GM10266 (cell line): ENCODE measurements at regions not wholly inside any gene's neighbourhood (a gene's known extent, or its start where the extent isn't known, plus 50 kb on each side); places are given as distances from the start of the nearest gene placed in this dataset.
"Not testable (repeated sequence)": the region's sequence is repeated elsewhere in the genome, so short reads cannot be mapped to it uniquely, and the experiment has no call there.

Experiments used
- DNase-seq: peaks from one replicate; pipeline ENCODE4 v3.0.0; 2012; ENCODE audit errors: extremely low spot score
- CTCF ChIP-seq: IDR thresholded peaks from 2 replicates; pipeline ENCODE4 v1.5.1; 2012; ENCODE audit warnings: mild to moderate bottlenecking, low read depth; ENCODE audit not compliant: control insufficient read depth, insufficient read depth; ENCODE audit errors: missing control alignments

DNA sequence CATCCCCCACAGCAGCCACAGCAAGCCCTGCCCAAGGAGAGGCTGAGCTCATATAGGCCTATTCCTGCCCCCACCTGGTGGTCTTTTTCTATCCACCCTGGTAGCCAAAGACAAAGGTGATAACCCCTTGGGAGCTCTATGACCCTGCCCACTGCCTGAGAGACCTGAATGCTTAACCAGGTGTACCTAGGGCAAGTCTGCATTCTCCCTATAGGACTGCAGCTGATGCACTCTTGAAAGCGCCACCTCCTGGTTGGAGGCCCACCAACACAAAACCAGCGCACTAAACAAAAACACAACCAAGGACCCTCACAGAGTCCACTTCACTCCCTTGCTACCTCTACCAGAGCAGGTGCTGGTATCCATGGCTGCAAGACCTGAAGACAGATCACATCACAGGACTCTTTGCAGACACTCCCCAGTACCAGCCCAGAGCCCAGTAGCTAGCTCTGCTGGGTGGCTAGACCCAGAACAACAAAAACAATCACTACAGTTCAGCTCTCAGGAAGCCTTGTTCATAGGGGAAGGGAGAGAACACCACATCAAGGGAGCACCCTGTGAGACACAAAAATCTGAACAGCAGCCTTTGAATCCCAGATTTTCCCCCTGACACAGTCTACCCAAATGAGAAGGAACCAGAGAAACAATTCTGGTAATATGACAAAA lies 72.8 kb upstream of the SORL1 start:
- DNase-seq = not testable (repeated sequence)
- peak; percentile 31 for TF ChIP-seq CTCF

DNA sequence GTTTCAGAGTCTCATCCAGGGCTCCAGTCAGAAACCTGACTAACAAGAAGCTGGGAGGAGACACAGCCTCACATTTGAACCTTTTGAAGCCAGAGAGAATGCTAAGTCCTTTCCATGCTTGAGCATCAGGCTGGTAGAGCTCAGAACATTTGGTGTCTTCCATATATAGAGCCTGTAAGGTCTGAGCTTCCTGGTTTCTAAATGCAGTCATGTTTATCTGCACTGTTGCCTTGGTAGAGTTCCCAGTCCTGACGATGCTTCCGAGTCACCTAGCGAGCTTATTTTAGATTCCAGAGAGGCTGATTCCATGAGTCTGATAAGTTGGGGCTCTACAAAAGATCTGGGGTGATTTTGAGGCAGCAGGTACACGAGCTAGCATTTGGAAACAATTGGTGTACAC lies 68.4 kb upstream of the SORL1 start:
- no peak for TF ChIP-seq CTCF
- no peak for DNase-seq

- TF ChIP-seq CTCF = no peak
- no peak for DNase-seq
Measured at GRCh38 chr11:121385688-121386087, 66.4 kb upstream of the SORL1 start.
